ENCODE measurements at regions not wholly inside any gene's neighbourhood (a gene's known extent, or its start where the extent isn't known, plus 50 kb on each side); places are given as distances from the start of the nearest gene placed in this dataset.
"Not testable (repeated sequence)": the region's sequence is repeated elsewhere in the genome, so short reads cannot be mapped to it uniquely, and the experiment has no call there.

GRCh38 chr3:194262925-194263305 is 88.2 kb downstream of the CPN2 start:
- Histone ChIP-seq H3K4me3 (ENCODE audit: low read length) (no peak overlapping the region), H3K27ac (ENCODE audit: low read length) (no peak overlapping the region), H3K9me3 (ENCODE audit: control insufficient read depth, low read depth, low read length) (peaks cover 5% of the 10 kb centered on the region), H3K9ac (ENCODE audit: low read length) (no peak overlapping the region), H3K4me1 (ENCODE audit: control insufficient read depth, low read depth, low read length) (no peaks in the 10 kb centered on the region), H3K27me3 (ENCODE audit: control insufficient read depth, insufficient read depth, low read length) (no peaks in the 10 kb centered on the region), H3K36me3 (ENCODE audit: control insufficient read depth, low read depth, low read length) (no peaks in the 10 kb centered on the region)

GRCh38 chr3:194264631-194265504 is 86.3 kb downstream of the CPN2 start:
- H3K4me3 ChIP-seq (ENCODE audit: low read length); H3K36me3 ChIP-seq (ENCODE audit: control insufficient read depth, low read depth, low read length); H3K9ac ChIP-seq (ENCODE audit: low read length); H3K27ac ChIP-seq (ENCODE audit: low read length); H3K4me1 ChIP-seq (ENCODE audit: control insufficient read depth, low read depth, low read length); H3K27me3 ChIP-seq (ENCODE audit: control insufficient read depth, insufficient read depth, low read length); H3K9me3 ChIP-seq (ENCODE audit: control insufficient read depth, low read depth, low read length): not testable (repeated sequence)

- no peaks in the 10 kb centered on the region for H3K36me3 ChIP-seq (ENCODE audit: control insufficient read depth, low read depth, low read length)
- H3K9ac ChIP-seq (ENCODE audit: low read length) = no peak overlapping the region
- no peaks in the 10 kb centered on the region for H3K9me3 ChIP-seq (ENCODE audit: control insufficient read depth, low read depth, low read length)
- no peaks in the 10 kb centered on the region for H3K4me1 ChIP-seq (ENCODE audit: control insufficient read depth, low read depth, low read length)
- no peak overlapping the region for H3K4me3 ChIP-seq (ENCODE audit: low read length)
- no peak overlapping the region for H3K27ac ChIP-seq (ENCODE audit: low read length)
- H3K27me3 ChIP-seq (ENCODE audit: control insufficient read depth, insufficient read depth, low read length) = no peaks in the 10 kb centered on the region
Measured at GRCh38 chr3:194265505-194265892, 85.6 kb downstream of the CPN2 start.

GRCh38 chr3:194265996-194266964 is 84.8 kb downstream of the CPN2 start:
- Histone ChIP-seq H3K27ac (ENCODE audit: low read length) (no peak overlapping the region), H3K4me1 (ENCODE audit: control insufficient read depth, low read depth, low read length) (no peaks in the 10 kb centered on the region), H3K9ac (ENCODE audit: low read length) (no peak overlapping the region), H3K27me3 (ENCODE audit: control insufficient read depth, insufficient read depth, low read length) (no peaks in the 10 kb centered on the region), H3K36me3 (ENCODE audit: control insufficient read depth, low read depth, low read length) (no peaks in the 10 kb centered on the region), H3K9me3 (ENCODE audit: control insufficient read depth, low read depth, low read length) (no peaks in the 10 kb centered on the region), H3K4me3 (ENCODE audit: low read length) (no peak overlapping the region)

- no peaks in the 10 kb centered on the region for H3K36me3 ChIP-seq (ENCODE audit: control insufficient read depth, low read depth, low read length)
- H3K27me3 ChIP-seq (ENCODE audit: control insufficient read depth, insufficient read depth, low read length) = no peaks in the 10 kb centered on the region
- H3K4me3 ChIP-seq (ENCODE audit: low read length) = no peak overlapping the region
- H3K9me3 ChIP-seq (ENCODE audit: control insufficient read depth, low read depth, low read length) = no peaks in the 10 kb centered on the region
- H3K4me1 ChIP-seq (ENCODE audit: control insufficient read depth, low read depth, low read length) = no peaks in the 10 kb centered on the region
- H3K9ac ChIP-seq (ENCODE audit: low read length) = no peak overlapping the region
- H3K27ac ChIP-seq (ENCODE audit: low read length) = no peak overlapping the region
Measured at GRCh38 chr3:194267744-194268653, 83.1 kb downstream of the CPN2 start.

GRCh38 chr3:194268654-194269512 is 82.2 kb downstream of the CPN2 start:
- H3K27ac ChIP-seq (ENCODE audit: low read length) = no peak overlapping the region
- no peak overlapping the region for H3K4me3 ChIP-seq (ENCODE audit: low read length)
- no peak overlapping the region for H3K9ac ChIP-seq (ENCODE audit: low read length)
- H3K27me3 ChIP-seq (ENCODE audit: control insufficient read depth, insufficient read depth, low read length) = no peaks in the 10 kb centered on the region
- H3K36me3 ChIP-seq (ENCODE audit: control insufficient read depth, low read depth, low read length) = no peaks in the 10 kb centered on the region
- H3K4me1 ChIP-seq (ENCODE audit: control insufficient read depth, low read depth, low read length) = no peaks in the 10 kb centered on the region
- H3K9me3 ChIP-seq (ENCODE audit: control insufficient read depth, low read depth, low read length) = no peaks in the 10 kb centered on the region

GRCh38 chr3:194269610-194270145 is 81.5 kb downstream of the CPN2 start:
- H3K4me3 ChIP-seq (ENCODE audit: low read length) = no peak overlapping the region
- H3K27ac ChIP-seq (ENCODE audit: low read length) = no peak overlapping the region
- peaks cover 5% of the 10 kb centered on the region for H3K4me1 ChIP-seq (ENCODE audit: control insufficient read depth, low read depth, low read length)
- no peaks in the 10 kb centered on the region for H3K27me3 ChIP-seq (ENCODE audit: control insufficient read depth, insufficient read depth, low read length)
- no peaks in the 10 kb centered on the region for H3K9me3 ChIP-seq (ENCODE audit: control insufficient read depth, low read depth, low read length)
- no peaks in the 10 kb centered on the region for H3K36me3 ChIP-seq (ENCODE audit: control insufficient read depth, low read depth, low read length)
- H3K9ac ChIP-seq (ENCODE audit: low read length) = no peak overlapping the region

- H3K9ac ChIP-seq (ENCODE audit: low read length) = no peak overlapping the region
Measured at GRCh38 chr3:194270627-194271459, 80.3 kb downstream of the CPN2 start.

GRCh38 chr3:194271460-194272035 is 79.6 kb downstream of the CPN2 start:
- peaks cover 8% of the 10 kb centered on the region for H3K4me1 ChIP-seq (ENCODE audit: control insufficient read depth, low read depth, low read length)
- H3K36me3 ChIP-seq (ENCODE audit: control insufficient read depth, low read depth, low read length) = no peaks in the 10 kb centered on the region
- no peaks in the 10 kb centered on the region for H3K27me3 ChIP-seq (ENCODE audit: control insufficient read depth, insufficient read depth, low read length)
- no peak overlapping the region for H3K27ac ChIP-seq (ENCODE audit: low read length)
- H3K9ac ChIP-seq (ENCODE audit: low read length) = no peak overlapping the region
- H3K9me3 ChIP-seq (ENCODE audit: control insufficient read depth, low read depth, low read length) = no peaks in the 10 kb centered on the region
- H3K4me3 ChIP-seq (ENCODE audit: low read length) = no peak overlapping the region

More at GRCh38 chr3:194270627-194271459, 80.3 kb downstream of the CPN2 start:
- H3K4me3 ChIP-seq (ENCODE audit: low read length) = no peak overlapping the region
- H3K4me1 ChIP-seq (ENCODE audit: control insufficient read depth, low read depth, low read length) = peaks cover 8% of the 10 kb centered on the region
- H3K27me3 ChIP-seq (ENCODE audit: control insufficient read depth, insufficient read depth, low read length) = no peaks in the 10 kb centered on the region
- no peaks in the 10 kb centered on the region for H3K36me3 ChIP-seq (ENCODE audit: control insufficient read depth, low read depth, low read length)
- no peak overlapping the region for H3K27ac ChIP-seq (ENCODE audit: low read length)
- H3K9me3 ChIP-seq (ENCODE audit: control insufficient read depth, low read depth, low read length) = no peaks in the 10 kb centered on the region

All from iPS-18a (cell line).